ENCODE measurements at regions not wholly inside any gene's neighbourhood (a gene's known extent, or its start where the extent isn't known, plus 50 kb on each side); places are given as distances from the start of the nearest gene placed in this dataset.

- no peak for TF ChIP-seq CTCF (IDR thresholded peaks at IDR 0.05; ENCODE audit: insufficient read depth in 1 of 2, low read depth in 1 of 2, low read length in 1 of 2, severe bottlenecking in 1 of 2, unreplicated experiment in 1 of 2)
- Mint-ChIP-seq H3K9me3 (ENCODE audit: unreplicated experiment) (no peaks in the 10 kb centered on the region), H3K4me1 (ENCODE audit: low read depth, unreplicated experiment) (no peaks in the 10 kb centered on the region), H3K36me3 (ENCODE audit: insufficient read depth, unreplicated experiment) (no peaks in the 10 kb centered on the region), H3K4me3 (ENCODE audit: unreplicated experiment) (no peak overlapping the region), H3K27ac (ENCODE audit: unreplicated experiment) (no peak overlapping the region), H3K27me3 (ENCODE audit: insufficient read depth, unreplicated experiment) (peaks cover 3% of the 10 kb centered on the region)
- ChIA-PET POLR2A (no interaction called here), CTCF (no interaction called here)
- no TSS peak for BruUV-seq (replicated peaks)
- no peaks in the 10 kb centered on the region for H3K27me3 ChIP-seq (replicated peaks; ENCODE audit: control insufficient read depth, insufficient read depth, low read length)
- DNase-seq: no peak
- H3K36me3 ChIP-seq (ENCODE audit: control insufficient read depth, insufficient read depth, low read length): no peaks in the 10 kb centered on the region
- H3K4me1 ChIP-seq: no peaks in the 10 kb centered on the region
- H3K9me3 ChIP-seq: no peaks in the 10 kb centered on the region
- intact Hi-C loops (cut with micrococcal nuclease; ENCODE audit: unreplicated experiment): no loop called here
- no peak overlapping the region for H3K4me3 ChIP-seq (ENCODE audit: low read depth, low read length)
Measured at GRCh38 chr1:105894006-105894405, 1162.5 kb upstream of the PRMT6 start.

- no peak overlapping the region for H3K27ac Mint-ChIP-seq (ENCODE audit: unreplicated experiment)
- no peak overlapping the region for H3K4me3 Mint-ChIP-seq (ENCODE audit: unreplicated experiment)
- H3K9me3 Mint-ChIP-seq (ENCODE audit: unreplicated experiment): no peaks in the 10 kb centered on the region
- Histone ChIP-seq H3K4me3 (ENCODE audit: low read depth, low read length) (no peak overlapping the region), H3K4me1 (no peaks in the 10 kb centered on the region), H3K9me3 (no peaks in the 10 kb centered on the region), H3K27me3 (replicated peaks; ENCODE audit: control insufficient read depth, insufficient read depth, low read length) (no peaks in the 10 kb centered on the region), H3K36me3 (ENCODE audit: control insufficient read depth, insufficient read depth, low read length) (no peaks in the 10 kb centered on the region)
- DNase-seq: no peak
- peak in 1 of 2 experiments; percentile 11 for TF ChIP-seq CTCF (IDR thresholded peaks at IDR 0.05; ENCODE audit: insufficient read depth in 1 of 2, low read depth in 1 of 2, low read length in 1 of 2, severe bottlenecking in 1 of 2, unreplicated experiment in 1 of 2)
- no peaks in the 10 kb centered on the region for H3K36me3 Mint-ChIP-seq (ENCODE audit: insufficient read depth, unreplicated experiment)
- intact Hi-C loops (cut with micrococcal nuclease; ENCODE audit: unreplicated experiment): no loop called here
- no TSS peak for BruUV-seq (replicated peaks)
- CTCF ChIA-PET: no interaction called here
- POLR2A ChIA-PET: no interaction called here
- no peaks in the 10 kb centered on the region for H3K27me3 Mint-ChIP-seq (ENCODE audit: insufficient read depth, unreplicated experiment)
- no peaks in the 10 kb centered on the region for H3K4me1 Mint-ChIP-seq (ENCODE audit: low read depth, unreplicated experiment)
Measured at GRCh38 chr1:105909811-105910210, 1146.7 kb upstream of the PRMT6 start.

DNA sequence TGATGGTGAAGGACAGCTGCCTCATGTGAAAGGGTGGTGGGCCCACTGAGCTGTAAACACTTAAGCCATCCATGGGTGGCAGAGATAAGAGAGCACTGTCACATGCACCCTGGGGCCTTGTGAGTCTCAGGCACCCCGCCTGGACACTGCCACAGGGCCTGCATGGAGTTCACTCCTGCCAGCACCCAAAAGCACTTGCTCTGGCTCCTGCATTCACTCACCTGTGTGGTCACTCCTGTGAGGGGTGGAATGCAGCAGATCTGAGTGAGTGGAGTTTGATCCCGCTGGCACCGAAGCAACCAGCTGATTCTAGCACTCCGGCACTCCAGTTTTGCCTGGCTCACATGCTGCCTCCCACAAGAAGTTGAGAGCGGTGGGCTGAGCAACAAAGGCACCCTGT is 1142.1 kb upstream of the PRMT6 start:
- CTCF ChIA-PET: no interaction called here
- DNase-seq: no peak
- Histone ChIP-seq H3K9me3 (no peaks in the 10 kb centered on the region), H3K36me3 (ENCODE audit: control insufficient read depth, insufficient read depth, low read length) (no peaks in the 10 kb centered on the region), H3K27me3 (replicated peaks; ENCODE audit: control insufficient read depth, insufficient read depth, low read length) (no peaks in the 10 kb centered on the region), H3K4me3 (ENCODE audit: low read depth, low read length) (no peak overlapping the region), H3K4me1 (no peaks in the 10 kb centered on the region)
- no peak for TF ChIP-seq CTCF (IDR thresholded peaks at IDR 0.05; ENCODE audit: insufficient read depth in 1 of 2, low read depth in 1 of 2, low read length in 1 of 2, severe bottlenecking in 1 of 2, unreplicated experiment in 1 of 2)
- intact Hi-C loops (cut with micrococcal nuclease; ENCODE audit: unreplicated experiment): no loop called here
- no peaks in the 10 kb centered on the region for H3K27me3 Mint-ChIP-seq (ENCODE audit: insufficient read depth, unreplicated experiment)
- no TSS peak for BruUV-seq (replicated peaks)
- no peak overlapping the region for H3K27ac Mint-ChIP-seq (ENCODE audit: unreplicated experiment)
- H3K4me3 Mint-ChIP-seq (ENCODE audit: unreplicated experiment): no peak overlapping the region
- POLR2A ChIA-PET: no interaction called here
- no peaks in the 10 kb centered on the region for H3K36me3 Mint-ChIP-seq (ENCODE audit: insufficient read depth, unreplicated experiment)
- H3K9me3 Mint-ChIP-seq (ENCODE audit: unreplicated experiment): no peaks in the 10 kb centered on the region
- H3K4me1 Mint-ChIP-seq (ENCODE audit: low read depth, unreplicated experiment): no peaks in the 10 kb centered on the region
